ENCODE measurements at regions not wholly inside any gene's neighbourhood (a gene's known extent, or its start where the extent isn't known, plus 50 kb on each side); places are given as distances from the start of the nearest gene placed in this dataset.

- TF ChIP-seq ZXDC (CRISPR knock-in tag; IDR thresholded peaks at IDR 0.05) (no peak), NR3C1 (CRISPR knock-in tag; IDR thresholded peaks at IDR 0.05) (no peak), NR2F1 (CRISPR knock-in tag; IDR thresholded peaks at IDR 0.05) (peak; percentile 40 to 47; a peak in 2 of 4 replicates), FOXK1 (CRISPR knock-in tag; IDR thresholded peaks at IDR 0.05; ENCODE audit: borderline replicate concordance, low read depth) (peak; percentile 54; the same call in 1 of the 2 replicates), XRCC5 (optimal IDR thresholded peaks at IDR 0.05; ENCODE audit: low read length) (peak; percentile 25), ZNF644 (CRISPR knock-in tag; IDR thresholded peaks at IDR 0.05; ENCODE audit: low read depth) (0 out of 2 replicates have a peak, but pooled peaks have one; percentile 24), KDM1A (CRISPR knock-in tag; IDR thresholded peaks at IDR 0.05) (no peak), AHDC1 (CRISPR knock-in tag; IDR thresholded peaks at IDR 0.05; ENCODE audit: borderline replicate concordance) (peak; percentile 60; the same call in 1 of the 2 replicates), ZBTB40 (IDR thresholded peaks at IDR 0.05) (no peak), ZBTB40 (CRISPR knock-in tag; IDR thresholded peaks at IDR 0.05) (peak; percentile 59; the same call in 1 of the 2 replicates), TFE3 (CRISPR knock-in tag; IDR thresholded peaks at IDR 0.05) (0 out of 2 replicates have a peak, but pooled peaks have one; percentile 34)
Observed at GRCh38 chr14:22336031-22336430, 253.0 kb downstream of the DAD1 start (continued).

Measured in HepG2 (cell line).